HEK293T (cell line): ENCODE measurements at regions not wholly inside any gene's neighbourhood (a gene's known extent, or its start where the extent isn't known, plus 50 kb on each side); places are given as distances from the start of the nearest gene placed in this dataset.

Source experiments
- ARNT ChIP-seq: fragments of 450-650 bp; IDR thresholded peaks from 2 replicates; pipeline ENCODE4 v1.6.1; 2017; ENCODE audit warnings: mild to moderate bottlenecking
- BHLHE40 ChIP-seq: fragments of 450-650 bp; IDR thresholded peaks from 2 replicates; pipeline ENCODE4 v1.6.1; 2016; ENCODE audit warnings: mild to moderate bottlenecking, moderate library complexity, borderline replicate concordance
- ELF4 ChIP-seq: fragments of 450-650 bp; IDR thresholded peaks from 2 replicates; pipeline ENCODE4 v1.6.1; 2017; ENCODE audit warnings: antibody characterized with exemption
- FOXM1 ChIP-seq: fragments of 450-650 bp; IDR thresholded peaks from 2 replicates; pipeline ENCODE4 v1.6.1; 2017; ENCODE audit warnings: mild to moderate bottlenecking, borderline replicate concordance
- L3MBTL2 ChIP-seq: fragments of 450-650 bp; conservative IDR thresholded peaks from 2 replicates; pipeline ENCODE4 v1.6.1; 2016; ENCODE audit warnings: mild to moderate bottlenecking
- SP1 ChIP-seq: fragments of 450-650 bp; IDR thresholded peaks from 2 replicates; pipeline ENCODE4 v1.6.1; 2017
- ZNF384 ChIP-seq: fragments of 450-650 bp; IDR thresholded peaks from 2 replicates; pipeline ENCODE4 v1.6.1; 2016

- no peak for TF ChIP-seq ARNT
- no peak for TF ChIP-seq BHLHE40
- TF ChIP-seq FOXM1: no peak
- TF ChIP-seq ELF4: no peak
- no peak for TF ChIP-seq L3MBTL2
- no peak for TF ChIP-seq SP1
- TF ChIP-seq ZNF384: no peak
Observed at GRCh38 chr11:105507496-105508254, 102.2 kb upstream of the GRIA4 start.
